Femur (tissue), 1 donor: ENCODE measurements at regions not wholly inside any gene's neighbourhood (a gene's known extent, or its start where the extent isn't known, plus 50 kb on each side); places are given as distances from the start of the nearest gene placed in this dataset.
"Not testable (repeated sequence)": the region's sequence is repeated elsewhere in the genome, so short reads cannot be mapped to it uniquely, and the experiment has no call there.

Experiments
- DNase-seq: peaks from one replicate; pipeline ENCODE4 v3.0.0-alpha.2; 2017

DNA sequence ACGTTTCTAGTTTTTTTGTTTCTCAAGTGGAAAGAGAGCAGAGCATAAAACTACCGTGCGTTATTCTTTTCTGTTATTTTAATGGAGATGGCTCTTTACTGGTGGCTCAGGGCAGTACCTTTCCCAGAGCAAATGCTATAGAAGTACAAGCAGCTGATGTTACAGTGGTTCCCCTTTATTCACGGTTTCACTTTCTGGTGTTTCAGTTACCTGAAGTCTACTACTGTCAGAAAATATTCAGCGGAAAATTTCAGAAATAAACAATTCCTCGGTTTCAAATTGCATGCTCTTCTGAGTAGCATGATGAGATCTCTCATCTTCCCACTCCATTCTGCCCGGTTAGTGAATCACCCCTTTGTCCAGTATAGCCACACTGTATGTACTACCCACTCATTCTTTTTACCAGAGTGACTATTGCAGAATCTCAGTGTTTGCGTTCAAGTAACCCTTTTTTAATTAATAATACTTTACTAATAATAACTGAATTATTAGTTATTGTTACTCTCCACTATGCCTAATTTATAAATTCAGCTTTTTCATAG lies 597.5 kb upstream of the ROBO2 start:
- no peak for DNase-seq

GRCh38 chr3:76456322-76456721 lies 583.6 kb upstream of the ROBO2 start:
- DNase-seq: no peak

GRCh38 chr3:76463501-76463900 lies 576.4 kb upstream of the ROBO2 start:
- no peak for DNase-seq

DNA sequence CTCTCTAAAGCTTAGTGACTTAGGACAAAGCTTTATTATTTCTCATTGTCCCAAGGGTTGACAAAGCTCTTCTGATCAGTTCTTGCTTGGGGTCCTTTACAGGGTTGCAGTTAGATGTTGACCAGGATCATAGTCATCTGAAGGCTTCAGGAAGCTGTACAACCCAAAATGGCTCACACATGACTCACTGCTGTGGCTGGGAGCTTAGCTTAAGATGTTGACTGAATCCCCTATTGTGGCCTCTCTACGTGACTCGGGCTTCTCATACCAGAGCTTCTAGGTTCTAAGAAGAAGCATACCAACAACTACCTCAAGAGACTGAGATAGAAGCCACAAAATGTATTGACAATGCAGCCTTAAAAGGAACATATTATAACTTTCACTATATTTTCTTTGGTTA lies 569.6 kb upstream of the ROBO2 start:
- DNase-seq: no peak

- no peak for DNase-seq
These were observed 565.3 kb upstream of the ROBO2 start for GRCh38 chr3:76474632-76475031.

DNA sequence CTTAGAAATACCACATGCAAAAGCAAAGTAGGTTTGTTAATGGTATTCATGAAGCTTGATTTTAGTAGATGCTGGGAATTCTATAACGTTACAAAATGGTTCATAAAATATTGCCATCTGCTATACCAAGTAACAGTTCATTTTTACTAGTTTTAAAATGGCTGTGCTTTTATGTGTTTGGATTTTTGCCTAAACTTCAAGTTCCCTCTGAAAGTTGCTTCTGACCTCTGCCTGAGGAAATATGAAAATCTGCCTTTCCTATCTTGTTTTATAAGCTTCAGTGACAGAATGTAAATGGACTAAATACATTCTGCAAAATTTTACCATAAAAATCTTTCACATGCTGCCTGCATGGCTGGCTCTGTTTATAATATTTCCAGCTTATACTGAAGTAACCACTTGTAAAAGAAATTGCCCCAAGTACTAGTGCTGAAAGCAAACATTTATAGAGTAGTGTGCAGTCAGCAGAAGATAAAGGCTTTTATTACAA lies 560.7 kb upstream of the ROBO2 start:
- DNase-seq: no peak

- DNase-seq: no peak
These were observed 557.4 kb upstream of the ROBO2 start for GRCh38 chr3:76482510-76482909.

GRCh38 chr3:76487446-76487845 lies 552.5 kb upstream of the ROBO2 start:
- no peak for DNase-seq

DNA sequence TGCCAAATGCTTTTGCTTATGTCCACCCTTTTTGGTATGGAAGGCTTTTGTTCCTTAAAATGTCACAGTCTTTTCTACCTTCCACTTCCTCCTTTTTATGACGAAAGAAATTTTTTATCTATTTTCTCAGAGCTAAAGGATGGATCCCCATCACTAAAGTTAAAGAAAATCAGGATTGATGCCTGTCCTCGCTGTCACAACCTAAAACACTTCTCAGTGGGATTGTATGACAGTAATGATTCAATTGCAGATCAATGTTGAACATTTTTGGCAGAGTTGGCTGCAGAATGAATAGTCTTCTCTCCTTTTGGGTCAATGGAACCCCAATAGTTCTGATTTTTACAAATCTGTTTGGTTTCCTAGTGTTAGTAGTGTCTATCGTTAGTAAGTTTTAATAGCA lies 549.8 kb upstream of the ROBO2 start:
- no peak for DNase-seq

GRCh38 chr3:76495216-76495615 lies 544.7 kb upstream of the ROBO2 start:
- DNase-seq: no peak

GRCh38 chr3:76497636-76498035 lies 542.3 kb upstream of the ROBO2 start:
- DNase-seq: no peak

- DNase-seq: no peak
These were observed 539.1 kb upstream of the ROBO2 start for GRCh38 chr3:76500746-76501275.

GRCh38 chr3:76501315-76501714 lies 538.6 kb upstream of the ROBO2 start:
- no peak for DNase-seq

DNA sequence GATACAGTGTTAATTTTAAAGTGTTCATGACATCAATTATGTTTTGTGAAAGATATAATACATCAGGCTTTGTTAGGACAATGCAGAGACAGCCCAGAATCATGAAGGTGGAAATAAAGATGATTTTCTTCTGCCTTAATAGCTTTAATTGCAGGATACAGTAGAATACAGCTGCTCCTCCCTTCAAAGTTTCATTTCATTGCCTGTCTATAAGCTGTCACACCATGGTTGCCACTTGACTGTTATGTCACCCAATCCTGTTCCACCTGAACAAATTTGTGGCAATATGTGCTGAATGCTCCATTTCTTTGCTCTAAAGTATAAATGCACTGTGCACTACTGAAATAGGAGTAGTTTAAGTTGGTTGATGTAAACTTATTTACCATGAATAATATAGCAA lies 537.8 kb upstream of the ROBO2 start:
- no peak for DNase-seq

GRCh38 chr3:76505202-76505845 lies 534.6 kb upstream of the ROBO2 start:
- no peak for DNase-seq

DNA sequence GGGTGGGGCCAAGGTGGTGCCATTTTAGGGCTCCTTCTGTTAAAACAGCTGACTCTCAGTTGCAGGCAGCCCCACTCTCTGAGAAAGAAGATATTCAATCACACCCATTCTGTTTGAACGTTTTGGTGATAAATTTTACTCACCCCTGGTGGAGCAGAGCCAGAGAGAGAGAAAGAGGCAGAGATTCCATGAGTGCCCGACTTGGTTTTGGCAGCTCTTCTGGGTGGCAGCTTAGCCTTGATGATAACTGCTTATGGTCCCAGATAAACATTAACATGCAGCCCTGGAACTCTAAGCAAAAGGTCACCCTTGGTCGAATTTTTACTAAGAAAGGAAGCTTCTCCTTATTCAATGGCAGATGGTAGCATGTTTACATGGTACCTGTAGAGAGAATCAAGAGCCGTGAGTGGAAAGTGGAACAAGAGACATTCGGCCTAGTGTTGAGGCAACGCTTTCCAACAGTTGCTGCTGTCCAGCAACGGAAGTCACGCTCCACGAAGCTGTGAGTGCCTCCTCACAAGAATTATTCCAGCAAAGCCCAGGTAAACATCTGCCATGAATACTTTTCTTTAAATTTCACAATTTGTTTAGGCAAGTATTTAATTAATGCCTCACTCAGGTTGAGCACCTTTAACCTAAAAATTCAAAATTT lies 530.6 kb upstream of the ROBO2 start:
- no peak for DNase-seq

DNA sequence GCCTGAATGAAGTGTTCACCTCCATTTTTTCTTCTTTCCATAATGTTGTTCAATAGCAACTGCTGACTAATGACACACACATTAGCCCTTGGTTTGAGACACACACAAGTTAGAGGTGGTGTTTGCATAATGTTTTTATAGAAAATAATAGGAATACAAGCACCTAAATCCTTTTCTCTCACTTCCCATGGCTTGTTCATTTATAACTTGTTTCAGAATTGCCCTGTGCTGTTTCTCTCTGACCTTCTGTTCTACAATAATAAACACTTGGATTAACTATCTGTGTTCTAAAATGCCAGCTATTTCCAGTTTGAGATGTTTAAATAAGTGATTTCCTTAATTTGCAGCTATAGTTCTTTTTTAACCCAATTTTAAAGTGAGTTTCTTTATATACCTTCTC lies 525.1 kb upstream of the ROBO2 start:
- DNase-seq: no peak

GRCh38 chr3:76523337-76523736 lies 516.6 kb upstream of the ROBO2 start:
- no peak for DNase-seq

- no peak for DNase-seq
These were observed 514.2 kb upstream of the ROBO2 start for GRCh38 chr3:76525726-76526125.

DNA sequence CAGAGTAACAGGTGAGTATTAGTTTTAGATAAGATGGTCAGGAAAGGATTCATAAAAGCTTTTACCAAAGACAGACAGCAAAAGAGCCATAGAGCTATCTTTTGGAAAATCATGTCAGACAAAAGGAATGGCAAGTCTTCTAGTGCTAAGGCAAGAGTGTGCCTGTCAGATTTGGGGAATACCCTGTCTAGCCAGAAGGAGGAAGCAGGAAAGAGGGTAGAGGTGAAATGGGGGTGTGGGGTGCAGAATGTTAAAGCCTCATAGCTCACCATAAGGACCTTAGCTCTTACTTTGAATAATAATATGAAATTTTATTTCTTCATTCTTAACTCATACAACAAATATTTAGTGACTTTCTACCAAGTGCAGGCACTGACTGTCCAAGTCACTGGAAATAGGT lies 512.1 kb upstream of the ROBO2 start:
- no peak for DNase-seq

DNA sequence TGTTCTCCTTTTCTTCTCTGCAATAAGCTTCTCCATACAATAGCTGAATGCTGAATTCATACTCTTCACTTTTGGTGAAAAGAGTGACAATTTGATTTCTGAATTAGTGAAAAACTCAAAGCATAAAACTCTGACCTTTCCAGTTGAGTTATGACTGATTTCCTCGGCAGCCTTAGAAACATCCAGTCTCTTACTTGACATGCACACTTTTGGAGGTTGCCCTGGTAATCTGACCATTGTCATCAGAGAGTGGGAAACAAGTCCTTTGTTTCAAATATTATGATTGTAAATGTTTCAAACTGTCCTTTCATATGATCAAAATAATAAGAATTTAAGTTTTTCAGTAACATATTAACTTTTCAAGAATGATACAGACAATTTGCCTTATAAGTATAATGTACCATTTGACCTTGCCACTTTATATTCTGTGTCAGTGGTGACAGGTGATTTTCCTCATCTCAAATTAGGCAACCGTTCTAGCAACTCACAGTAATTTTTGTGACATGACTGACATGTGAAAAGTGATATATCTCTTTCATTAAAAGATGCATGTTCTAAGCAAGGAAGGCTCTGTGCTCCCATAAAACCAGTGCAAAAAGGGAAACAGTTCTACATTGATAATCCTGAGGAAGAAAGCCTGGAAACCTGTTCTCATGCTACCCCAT lies 507.6 kb upstream of the ROBO2 start:
- no peak for DNase-seq

GRCh38 chr3:76533710-76534109 lies 506.2 kb upstream of the ROBO2 start:
- DNase-seq: not testable (repeated sequence)

DNA sequence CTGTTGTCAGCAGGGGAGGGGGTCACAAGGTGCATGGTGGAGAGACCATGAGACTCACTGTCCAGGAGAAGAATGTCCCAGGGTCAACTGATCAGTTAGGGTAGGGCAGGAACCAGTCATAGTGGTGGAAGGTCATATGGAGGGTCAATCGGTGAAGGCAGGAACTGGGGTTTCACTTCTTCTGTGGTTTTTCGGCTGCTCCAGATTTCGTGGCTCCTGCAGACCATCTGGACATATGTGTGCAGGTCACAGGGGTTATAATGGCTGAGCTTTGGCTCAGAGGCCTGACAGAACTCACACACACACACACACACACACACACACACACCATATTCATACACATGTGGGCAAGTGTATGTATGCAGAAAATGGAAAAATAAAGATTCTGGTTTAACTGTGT lies 502.0 kb upstream of the ROBO2 start:
- not testable (repeated sequence) for DNase-seq

DNA sequence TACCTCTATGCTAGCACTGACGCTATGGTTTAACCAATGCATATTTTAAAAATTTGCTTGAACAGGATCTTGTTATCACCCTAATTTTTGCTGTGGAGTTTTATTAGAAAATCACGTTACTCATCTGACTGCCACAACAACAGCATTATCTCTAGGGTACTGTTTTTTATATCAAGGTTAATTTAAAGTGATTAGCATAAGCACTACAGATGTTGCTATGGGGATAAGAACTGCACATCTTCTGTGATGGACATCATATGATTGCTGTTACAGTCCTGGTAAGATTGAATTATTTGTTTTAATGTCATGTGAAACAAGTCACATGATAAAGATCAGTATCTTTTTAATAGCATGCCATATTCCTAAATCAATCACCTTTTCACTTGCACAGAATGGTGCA lies 492.2 kb upstream of the ROBO2 start:
- no peak for DNase-seq
